Activated T-cell treated with anti-CD3 and anti-CD28 coated beads, Interleukin-2, amount 50 U/mL, for 48 hours (primary cell): ENCODE measurements at regions not wholly inside any gene's neighbourhood (a gene's known extent, or its start where the extent isn't known, plus 50 kb on each side); places are given as distances from the start of the nearest gene placed in this dataset.

Source experiments
- DNase-seq, 2 experiments: peaks; one replicate each; pipeline ENCODE4 v3.0.0-alpha.2; 2020

DNA sequence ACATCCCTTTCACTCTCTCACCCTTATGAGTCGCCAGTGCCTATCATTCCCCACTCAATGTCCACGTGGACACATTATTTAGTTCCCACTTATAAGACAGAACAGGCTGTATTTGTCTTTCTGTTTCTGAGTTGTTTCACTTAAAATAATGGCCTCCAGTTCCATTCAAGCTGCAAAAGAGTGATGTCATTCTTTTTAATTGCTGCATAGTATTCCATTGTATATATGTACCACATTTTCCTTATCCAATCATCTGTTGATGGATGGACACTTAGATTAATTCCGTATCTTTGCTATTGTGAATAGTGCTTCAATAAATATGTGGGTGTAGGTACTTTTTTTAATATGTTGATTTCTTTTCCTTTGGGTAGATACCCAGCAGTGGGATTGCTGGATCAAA lies 79.1 kb downstream of the ZNF365 start:
- DNase-seq = no peak

DNA sequence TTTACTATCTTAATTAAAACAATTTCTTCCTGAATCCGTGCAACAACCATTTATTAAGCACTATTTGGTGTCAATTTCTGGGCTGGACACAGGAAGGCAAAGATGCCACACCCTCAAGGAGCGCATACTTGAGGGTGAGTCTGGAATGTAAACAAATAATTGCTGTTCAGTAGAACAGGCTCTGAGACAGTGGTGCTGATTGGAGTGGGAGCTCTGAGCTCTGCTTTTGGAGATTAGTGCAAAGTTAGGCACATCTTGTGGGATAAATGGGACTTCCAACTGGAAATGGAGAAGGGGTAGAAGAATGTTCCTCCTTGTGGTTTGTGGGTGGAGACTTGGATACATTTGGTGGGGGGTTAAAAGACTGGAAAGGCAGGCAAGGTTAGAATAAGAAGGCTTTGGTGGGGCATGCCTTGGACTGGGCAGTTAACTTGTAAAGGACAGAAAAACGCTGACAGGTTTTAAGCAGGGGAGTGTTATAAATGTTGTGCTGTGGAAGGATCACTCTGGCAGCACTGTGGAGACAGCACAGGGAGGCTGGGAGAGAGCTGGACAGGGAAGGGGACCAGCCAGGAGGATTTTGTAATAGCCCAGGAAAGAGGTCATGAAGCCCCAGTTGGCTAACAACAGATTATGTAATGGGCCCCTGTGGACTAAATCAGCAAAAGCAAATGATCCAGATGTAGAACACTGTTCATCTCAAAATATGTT lies 80.7 kb downstream of the ZNF365 start:
- no peak for DNase-seq

DNA sequence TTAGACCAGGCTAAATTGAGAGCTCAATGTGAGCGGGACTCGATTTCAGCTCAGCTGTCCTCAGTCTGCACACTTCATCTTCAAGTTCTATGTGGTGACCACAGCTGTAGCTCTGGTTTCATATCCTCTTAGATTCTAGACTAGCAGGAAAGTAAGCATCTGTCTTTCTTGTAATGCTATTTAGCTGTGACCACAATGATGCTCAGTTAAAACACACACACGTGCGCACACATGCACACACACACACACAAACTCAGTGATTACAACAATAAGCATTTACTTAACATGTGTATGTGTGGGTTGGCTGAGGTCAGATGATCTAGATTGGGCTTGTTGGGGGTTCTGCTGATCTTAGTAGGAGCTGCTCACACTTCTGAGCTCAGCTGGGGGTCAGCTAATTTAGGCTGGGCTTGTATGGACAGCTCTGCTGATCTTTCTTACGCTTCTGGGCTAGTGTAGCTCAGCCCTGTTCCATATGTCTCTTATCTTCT lies 82.5 kb downstream of the ZNF365 start:
- DNase-seq = no peak

DNA sequence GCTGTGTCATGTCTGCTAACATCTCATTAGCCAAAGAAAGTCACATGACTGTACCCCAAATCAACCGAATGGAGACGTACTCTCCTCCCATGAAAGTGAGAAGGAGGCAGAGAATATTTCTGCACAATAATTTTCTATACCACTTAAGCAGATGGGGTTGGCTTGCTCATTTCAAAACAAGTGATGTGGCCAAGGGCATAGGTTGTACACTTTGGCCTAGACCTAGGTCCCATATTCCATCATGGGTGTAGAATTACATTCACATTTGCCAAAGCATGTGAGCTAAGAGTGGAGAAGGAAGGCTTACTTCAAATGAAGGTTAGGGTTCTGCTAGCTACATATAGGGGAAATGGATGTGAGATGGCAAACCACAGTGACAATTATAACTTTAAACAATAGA lies 83.0 kb downstream of the ZNF365 start:
- no peak for DNase-seq

DNA sequence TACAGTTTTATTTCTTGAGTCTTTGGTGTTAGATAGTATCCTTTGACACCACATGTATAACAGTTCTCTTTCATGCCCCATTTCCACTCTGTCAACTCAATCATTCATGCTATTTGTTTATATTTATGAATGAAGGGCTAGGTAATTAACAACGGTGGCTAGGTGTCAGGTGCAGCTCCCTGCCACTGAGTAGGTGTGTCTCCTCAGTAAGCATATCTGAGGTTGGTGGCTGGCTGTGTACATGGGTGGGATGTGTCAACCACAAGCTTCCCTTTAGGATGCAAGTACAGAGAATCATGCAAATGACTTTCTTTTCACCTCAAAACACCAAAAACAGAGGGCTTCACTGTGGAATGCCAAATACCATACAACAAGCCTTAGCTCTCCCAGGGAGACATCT lies 83.4 kb downstream of the ZNF365 start:
- no peak for DNase-seq

DNA sequence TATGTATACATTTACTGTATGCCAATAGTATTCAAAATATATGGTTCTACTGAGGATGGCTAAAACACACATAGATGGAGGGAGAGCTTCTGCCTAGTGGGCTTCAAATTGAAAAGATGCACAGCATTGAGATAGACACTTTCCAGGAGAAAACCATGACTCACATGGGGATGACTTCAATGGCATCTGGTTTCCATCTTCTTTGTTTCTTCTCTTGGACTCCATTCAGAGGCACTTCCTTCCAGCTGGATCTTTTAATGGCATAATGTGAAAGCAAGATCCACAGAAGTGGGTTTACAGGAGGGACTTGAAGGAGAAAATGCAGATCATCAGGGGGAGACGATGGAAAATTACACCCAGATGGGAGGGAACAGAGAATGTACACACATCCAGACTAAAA lies 84.9 kb downstream of the ZNF365 start:
- DNase-seq = no peak

DNA sequence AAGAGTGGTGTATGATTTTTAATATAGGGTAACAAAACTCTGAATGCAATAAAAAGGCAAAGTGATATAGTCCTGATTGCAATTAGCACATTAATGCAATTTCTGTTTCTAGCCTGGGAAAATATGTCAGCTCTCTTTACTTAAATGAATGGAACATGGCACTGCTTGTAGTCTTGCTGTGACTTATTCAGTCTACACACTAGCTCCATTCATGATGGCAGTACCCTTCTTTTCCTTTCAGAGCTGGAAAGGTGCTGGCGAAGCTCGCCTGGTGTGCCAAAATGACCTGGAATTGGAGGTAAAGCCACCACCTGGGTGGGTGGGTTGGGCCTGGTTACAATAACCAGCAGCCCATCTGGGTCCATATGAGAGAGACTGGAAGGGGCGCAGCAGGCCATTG lies 85.3 kb downstream of the ZNF365 start:
- no peak for DNase-seq

DNA sequence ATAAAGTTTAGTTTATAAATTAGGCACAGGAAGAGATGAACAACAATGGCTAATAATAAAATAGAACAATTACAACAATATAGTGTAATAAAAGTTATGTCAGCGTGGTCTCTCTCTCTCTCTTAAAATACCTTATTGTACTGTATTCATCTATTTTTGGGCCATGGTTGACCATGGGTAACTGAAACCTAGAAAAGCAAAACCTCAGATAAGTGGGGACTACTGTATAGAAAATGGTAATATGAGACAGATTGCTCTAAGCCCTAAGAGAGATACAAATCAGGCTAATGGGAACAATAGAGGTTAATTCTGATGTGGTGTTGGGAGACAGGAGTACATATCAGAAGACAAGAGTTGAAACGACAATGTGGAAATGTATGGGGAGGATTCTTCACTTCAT lies 86.2 kb downstream of the ZNF365 start:
- no peak for DNase-seq

DNA sequence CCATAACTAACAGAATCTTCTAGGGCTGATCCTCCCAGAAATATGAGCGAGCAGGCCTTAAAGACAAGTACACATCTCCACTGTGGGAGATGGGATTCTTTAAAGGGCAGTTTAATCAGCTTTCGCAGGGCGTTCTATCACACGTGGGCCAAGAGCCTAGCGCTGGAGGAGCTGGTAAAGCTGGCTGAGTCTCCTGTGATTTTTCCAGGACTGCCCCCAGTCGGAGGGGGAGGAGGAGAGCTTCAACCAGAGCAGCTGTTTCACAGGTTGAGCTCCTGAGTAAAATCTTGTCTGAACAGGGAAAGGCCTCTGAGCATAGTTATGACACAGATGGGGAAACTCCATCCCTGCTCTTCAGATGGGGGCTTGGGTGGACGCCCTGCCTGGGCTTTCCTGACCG lies 87.0 kb downstream of the ZNF365 start:
- no peak for DNase-seq

DNA sequence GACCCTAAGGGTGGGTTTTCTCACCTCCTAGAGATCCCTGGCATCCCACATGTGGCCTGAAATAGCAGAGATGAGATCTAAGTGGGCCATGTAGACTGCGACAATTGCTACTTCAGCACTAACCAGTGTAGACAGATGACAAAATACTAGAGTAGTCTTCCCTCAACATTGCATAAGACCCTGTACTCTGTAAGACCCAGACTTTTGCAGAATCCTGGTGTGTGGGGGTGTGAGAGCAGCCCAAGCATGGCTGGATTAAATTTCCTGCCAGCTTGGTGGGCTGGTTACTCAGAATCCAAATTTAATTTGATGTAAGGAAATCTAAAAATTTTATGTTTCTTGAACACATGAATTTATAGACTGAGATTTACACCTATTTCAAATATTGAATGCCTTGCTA lies 88.3 kb downstream of the ZNF365 start:
- DNase-seq = no peak

DNA sequence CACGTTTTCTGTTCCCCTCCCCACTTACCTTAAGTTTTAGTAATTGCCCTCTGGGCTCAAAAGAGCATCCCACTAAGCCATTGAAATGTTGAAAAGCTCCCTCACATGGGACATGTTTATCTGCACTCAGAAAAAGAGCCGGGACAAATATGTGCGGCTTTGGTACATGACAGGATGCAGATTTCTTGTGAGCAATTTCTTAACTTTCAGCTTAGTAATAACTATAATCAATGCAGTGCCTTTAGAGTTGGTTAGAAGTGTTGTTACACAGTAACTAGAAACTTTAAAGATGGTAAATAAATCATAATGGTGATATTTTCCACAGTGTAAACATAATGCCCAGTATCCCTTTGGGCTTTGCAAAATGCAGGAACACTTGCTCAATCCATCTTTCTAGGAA lies 89.2 kb downstream of the ZNF365 start:
- DNase-seq = no peak

DNA sequence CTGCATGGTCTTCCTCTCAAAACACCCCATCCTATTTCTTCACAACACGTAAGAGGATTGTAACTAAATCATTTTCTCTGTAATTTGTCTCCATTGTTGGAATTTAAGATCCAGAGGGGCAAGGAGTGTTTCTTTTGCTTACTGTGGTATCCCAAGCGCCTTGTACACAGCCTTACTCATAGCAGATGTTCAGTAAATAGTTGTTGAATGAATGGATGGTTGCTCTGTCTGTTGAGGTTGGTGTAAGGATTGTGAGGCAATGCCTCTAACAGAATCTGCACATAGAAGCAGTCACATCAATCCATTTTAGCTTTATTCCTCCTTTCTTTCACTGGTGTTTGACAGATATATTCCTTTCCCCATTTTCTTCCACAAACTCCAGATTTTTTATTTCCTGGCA lies 90.1 kb downstream of the ZNF365 start:
- no peak for DNase-seq

DNA sequence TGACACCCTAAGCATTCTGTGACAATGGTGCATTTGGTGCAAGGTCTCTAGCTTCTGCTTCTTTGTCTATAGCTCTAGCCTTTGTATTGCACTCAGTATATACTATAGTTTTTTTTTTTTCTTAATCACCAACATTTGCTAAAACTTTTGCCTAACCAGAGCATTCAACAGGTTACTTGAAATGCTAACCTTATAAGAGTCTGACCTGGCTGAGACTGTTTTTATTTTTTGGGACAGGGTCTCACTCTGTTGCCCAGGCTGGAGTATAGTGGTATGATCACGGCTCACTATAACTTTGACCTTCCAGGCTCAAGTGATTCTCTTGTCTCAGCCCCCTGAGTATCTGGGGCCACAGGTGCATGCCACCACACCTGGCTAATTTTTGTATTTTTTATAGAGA lies 92.4 kb downstream of the ZNF365 start:
- DNase-seq = no peak

DNA sequence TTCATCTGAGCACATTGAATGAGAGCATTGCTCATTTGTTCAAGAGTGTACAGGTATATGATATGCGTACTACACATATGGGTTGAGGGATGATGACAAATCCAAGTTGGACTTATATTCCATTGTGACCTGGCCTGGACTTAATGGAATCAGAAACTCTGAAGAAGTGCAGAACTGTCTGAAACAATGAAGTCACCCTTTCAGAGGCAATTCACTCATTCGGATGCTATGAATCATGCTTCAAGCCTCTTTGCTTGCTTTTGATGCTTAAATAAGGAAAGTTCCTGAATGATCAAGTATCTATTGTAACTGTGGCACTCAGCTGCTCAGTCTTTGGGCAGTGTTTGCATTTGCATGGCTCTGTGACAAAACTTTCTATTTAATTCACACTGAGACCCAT lies 93.4 kb downstream of the ZNF365 start:
- no peak for DNase-seq

DNA sequence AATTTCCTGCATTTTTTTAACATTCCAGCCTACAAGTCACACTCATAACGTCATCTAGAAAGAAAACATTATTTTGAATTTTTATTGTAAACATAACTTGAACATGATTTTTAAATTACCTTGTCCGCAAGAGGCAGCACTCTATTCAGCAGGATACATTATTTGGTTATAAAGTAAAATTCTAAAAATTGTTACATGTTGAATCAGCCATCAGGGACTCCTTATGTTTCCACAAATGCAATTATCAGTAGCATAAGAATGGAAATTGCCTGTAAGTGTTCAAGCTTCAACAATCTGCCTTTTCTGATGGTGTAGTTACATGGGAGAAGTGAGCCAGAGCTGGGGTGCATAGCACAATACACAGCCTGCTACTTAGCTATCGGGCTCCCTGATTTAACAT lies 97.5 kb downstream of the ZNF365 start:
- DNase-seq = no peak

DNA sequence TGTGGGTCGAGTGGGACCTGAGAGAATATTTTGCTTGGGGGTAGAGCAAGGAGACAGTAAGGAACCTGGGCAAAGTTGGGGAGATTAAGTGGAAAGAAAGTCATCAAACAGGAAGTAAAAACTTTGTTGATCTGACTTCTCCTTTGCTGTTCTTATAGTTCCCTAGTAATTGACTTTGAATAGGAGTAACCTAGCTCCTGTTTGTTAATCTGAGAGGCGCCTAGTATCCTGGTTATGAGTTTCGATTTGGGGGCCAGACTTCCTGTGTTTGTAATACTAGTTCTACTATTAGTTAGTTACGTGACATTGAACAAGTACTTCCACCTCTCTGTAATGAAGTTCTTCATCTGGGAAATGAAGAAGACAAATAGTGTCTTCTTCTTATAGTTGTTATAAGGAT lies 99.1 kb downstream of the ZNF365 start:
- DNase-seq = no peak

DNA sequence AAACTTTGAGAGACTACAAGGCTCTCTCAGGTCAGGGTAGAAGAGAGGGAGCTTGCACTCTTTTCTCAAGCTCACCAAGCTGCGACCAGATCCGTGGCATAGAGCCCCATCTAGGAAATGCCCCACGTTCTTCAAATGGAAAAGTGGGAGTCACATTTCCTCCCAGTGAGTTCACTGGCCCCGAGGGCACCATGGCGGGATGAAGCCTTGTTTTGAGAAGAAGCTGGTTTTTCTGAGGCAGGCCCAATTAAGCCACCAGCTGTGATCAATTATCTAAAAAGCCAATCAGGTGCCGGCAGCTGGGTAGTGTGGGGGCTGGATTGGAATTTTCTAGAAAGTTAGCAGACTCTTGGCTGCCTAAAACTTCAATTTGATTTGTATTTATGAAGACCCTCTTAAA lies 101.4 kb downstream of the ZNF365 start:
- no peak for DNase-seq

DNA sequence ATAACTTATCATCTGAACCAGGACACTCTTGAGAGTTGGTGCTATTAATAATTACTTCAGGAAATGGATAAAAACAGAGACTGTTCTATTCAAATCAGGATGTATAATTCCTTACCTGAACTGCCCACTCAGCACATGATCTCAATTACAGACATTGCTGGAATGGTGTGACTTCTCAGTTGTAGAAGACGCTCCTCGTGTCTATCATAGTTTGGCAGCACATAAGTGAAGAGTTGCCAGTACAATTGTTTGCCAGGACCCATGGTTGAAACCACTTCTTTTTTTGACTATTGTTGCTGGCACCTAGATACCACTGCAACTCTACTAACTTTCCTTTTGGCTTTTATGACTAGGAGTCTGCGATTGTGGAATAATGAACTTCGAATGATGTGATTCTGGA lies 105.4 kb downstream of the ZNF365 start:
- no peak for DNase-seq

DNA sequence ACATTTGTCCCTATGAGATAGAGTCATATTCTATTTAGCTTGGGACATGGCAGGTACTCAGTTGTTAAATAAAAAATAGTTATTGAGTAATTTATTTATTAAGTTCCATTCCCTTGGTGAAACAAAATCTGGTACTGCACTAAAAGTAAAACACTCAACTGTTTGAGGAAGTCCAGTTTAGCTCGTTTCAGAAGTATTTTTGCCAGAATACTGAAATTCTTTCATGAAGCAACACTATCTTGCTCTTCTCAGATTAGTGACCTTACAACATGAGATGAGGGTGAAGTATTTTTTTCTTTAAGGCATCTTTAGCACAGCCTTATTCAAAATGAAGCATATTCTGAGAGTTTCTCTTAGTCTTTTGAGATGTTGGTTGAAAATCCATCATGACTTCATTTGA lies 106.0 kb downstream of the ZNF365 start:
- DNase-seq = no peak

DNA sequence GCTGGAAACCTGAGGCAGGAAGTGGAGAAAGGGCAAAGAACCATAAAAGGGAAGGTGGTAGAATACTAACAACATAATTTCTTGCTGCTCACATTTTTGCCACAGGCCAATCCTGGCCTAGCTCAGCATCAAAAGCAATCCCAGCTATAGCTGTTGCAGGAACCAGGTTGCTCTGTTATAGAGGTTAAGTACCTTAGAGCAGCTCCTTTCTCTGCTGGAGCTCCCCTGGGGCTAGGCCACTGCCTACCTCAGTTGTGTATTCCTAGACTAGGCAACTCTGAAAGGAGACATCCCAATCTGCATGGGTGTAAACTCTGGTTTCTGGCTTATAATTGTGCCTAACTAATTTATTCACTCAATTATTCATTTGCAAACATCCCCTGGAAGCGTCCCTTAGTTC lies 108.4 kb downstream of the ZNF365 start:
- DNase-seq = no peak

DNA sequence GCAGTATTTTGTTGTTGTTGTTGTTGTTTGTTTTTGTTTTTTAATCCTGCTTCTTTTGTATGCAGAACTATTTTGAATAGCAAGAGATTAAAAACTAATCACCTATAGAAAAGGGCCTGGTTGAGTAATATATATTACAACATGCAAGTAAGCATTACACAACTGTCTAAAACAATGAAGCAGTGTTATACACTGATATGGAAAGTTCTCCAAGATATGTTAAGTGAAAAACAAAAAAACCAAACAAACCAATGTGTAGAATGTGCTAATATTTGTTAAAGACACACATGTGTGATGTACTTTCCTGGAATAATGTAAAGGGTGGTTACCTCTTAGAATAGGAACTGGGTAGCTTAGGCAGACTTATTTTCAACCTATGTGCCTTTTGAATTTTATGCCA lies 117.4 kb downstream of the ZNF365 start:
- DNase-seq = no peak

DNA sequence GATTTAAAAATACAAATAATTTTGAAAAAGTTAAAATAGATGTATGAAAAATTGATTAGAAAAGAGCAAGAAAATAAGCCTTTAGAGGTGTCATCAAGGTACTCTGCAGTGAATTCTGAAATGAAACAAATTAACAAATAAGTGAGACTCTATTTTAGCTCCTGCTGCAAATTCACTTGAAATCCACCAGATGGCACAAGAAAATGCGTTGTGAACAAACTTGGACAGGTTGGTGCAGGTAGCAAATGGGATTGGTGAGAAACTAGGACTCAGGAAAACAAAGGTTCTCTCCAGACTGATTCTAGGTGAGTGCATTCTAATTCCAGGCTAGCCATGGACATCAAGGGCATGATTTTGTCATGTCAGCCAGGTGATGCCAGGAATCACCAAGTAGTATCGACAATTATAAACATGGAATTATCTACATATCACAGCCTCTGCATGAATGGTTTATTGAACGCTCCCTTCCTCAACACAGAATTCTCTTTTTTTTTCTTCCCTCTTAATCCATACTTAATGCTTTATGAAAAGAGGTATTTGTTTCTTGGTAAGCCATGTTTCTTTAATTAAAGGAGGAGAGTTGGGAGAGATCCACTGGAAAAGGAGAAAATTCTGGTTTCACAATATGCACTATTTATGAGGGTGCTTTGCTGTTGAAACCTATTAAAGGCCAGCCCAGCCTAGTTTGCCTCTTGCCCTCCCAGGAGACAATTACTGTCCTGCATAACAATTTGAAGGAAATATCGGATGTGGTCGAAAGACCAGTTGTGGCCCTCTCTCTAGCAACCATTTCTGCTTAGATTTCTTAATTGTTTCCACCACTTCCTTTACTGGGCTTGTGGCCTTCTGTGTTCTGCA lies 118.1 kb downstream of the ZNF365 start:
- no peak for DNase-seq

DNA sequence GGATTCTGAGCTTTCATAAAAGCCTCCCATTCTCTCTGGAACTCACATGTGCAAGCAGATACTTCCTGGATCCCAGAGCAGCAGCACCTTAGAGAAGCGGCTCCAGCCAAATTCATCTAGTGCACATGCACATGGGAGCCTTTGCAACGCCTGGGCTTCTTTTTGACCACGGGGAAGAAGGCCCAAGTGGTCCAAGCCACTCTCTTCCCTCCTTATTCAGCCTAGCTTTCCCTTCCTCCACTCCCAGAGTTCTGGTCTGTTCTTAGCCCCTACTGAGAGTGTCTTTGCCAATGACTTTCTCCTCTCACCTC lies 118.7 kb downstream of the ZNF365 start:
- no peak for DNase-seq

DNA sequence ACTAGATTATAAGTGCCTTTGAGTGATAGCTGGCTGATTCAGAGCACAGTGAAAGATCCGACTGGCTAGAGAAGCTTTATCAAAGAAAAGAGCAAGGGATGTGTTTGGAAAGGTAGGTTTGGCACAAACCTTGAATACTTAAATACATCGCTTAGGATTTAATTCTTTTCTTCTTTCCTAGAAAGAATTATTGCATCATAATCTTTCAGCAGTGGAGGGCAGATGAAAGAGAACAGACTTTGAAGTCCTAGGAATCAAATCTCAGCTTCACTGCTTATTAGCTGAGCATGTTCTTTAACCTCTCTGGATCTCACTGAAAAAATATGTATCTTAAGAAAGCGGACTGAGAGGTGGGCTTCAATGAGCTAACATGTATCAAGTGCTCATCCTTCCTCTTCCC lies 122.8 kb downstream of the ZNF365 start:
- DNase-seq = no peak

DNA sequence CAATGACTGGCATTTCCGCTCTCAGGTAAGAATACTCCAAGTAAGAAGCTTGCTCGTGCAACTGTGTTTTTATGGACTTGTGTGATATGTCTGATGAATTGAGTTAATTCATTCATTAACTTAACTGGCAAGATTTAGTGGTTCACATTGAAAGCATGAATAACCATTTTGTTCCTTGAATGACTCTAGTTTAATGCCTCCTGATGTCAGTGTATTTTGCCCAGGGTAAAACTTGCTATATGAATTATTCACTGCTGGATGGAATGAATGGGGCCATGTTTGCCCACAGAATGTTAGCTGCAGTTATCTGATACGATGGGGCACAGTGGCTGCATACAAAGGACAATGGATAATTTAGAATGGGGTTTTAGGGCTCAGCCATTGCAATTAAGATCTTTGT lies 124.1 kb downstream of the ZNF365 start:
- no peak for DNase-seq
